Osteocyte (in vitro differentiated cells): ENCODE measurements at regions not wholly inside any gene's neighbourhood (a gene's known extent, or its start where the extent isn't known, plus 50 kb on each side); places are given as distances from the start of the nearest gene placed in this dataset.

Experiments used
- DNase-seq: peaks from one replicate; pipeline ENCODE4 v3.0.0; 2021; ENCODE audit warnings: mixed read lengths; ENCODE audit not compliant: unreplicated experiment; ENCODE audit errors: extremely low spot score
- H3K27ac Mint-ChIP-seq: one replicate; pipeline ENCODE4 v1.8.0; 2021; ENCODE audit warnings: mild to moderate bottlenecking, mixed read lengths; ENCODE audit not compliant: unreplicated experiment
- H3K27me3 Mint-ChIP-seq: one replicate; pipeline ENCODE4 v1.8.0; 2021; ENCODE audit warnings: mixed read lengths; ENCODE audit not compliant: unreplicated experiment
- H3K36me3 Mint-ChIP-seq: one replicate; pipeline ENCODE4 v1.8.0; 2021; ENCODE audit warnings: mixed read lengths; ENCODE audit not compliant: unreplicated experiment
- H3K4me1 Mint-ChIP-seq: one replicate; pipeline ENCODE4 v1.8.0; 2021; ENCODE audit warnings: mixed read lengths; ENCODE audit not compliant: unreplicated experiment
- H3K4me3 Mint-ChIP-seq: one replicate; pipeline ENCODE4 v1.8.0; 2021; ENCODE audit warnings: mild to moderate bottlenecking, moderate library complexity, mixed read lengths; ENCODE audit not compliant: unreplicated experiment
- H3K9me3 Mint-ChIP-seq: one replicate; pipeline ENCODE4 v1.8.0; 2021; ENCODE audit warnings: mixed read lengths; ENCODE audit not compliant: unreplicated experiment
- CTCF ChIP-seq: fragments of 200-600 bp; sonication (generic); IDR thresholded peaks from 2 replicates; pipeline ENCODE4 v1.5.0; 2021; ENCODE audit warnings: antibody characterized with exemption, mild to moderate bottlenecking, moderate library complexity

GRCh38 chr12:83997423-83997822 lies 915.2 kb downstream of the SLC6A15 start:
- peaks cover 12% of the 10 kb centered on the region for H3K9me3 Mint-ChIP-seq
- H3K4me3 Mint-ChIP-seq = no peak overlapping the region
- no peak overlapping the region for H3K27ac Mint-ChIP-seq
- TF ChIP-seq CTCF = no peak
- DNase-seq = no peak
- H3K36me3 Mint-ChIP-seq = no peaks in the 10 kb centered on the region
- H3K4me1 Mint-ChIP-seq = no peaks in the 10 kb centered on the region
- H3K27me3 Mint-ChIP-seq = no peaks in the 10 kb centered on the region

- H3K4me3 Mint-ChIP-seq = no peak overlapping the region
- H3K27ac Mint-ChIP-seq = no peak overlapping the region
- no peaks in the 10 kb centered on the region for H3K4me1 Mint-ChIP-seq
- H3K27me3 Mint-ChIP-seq = no peaks in the 10 kb centered on the region
- DNase-seq = no peak
- H3K9me3 Mint-ChIP-seq = peaks cover 11% of the 10 kb centered on the region
- TF ChIP-seq CTCF = no peak
- H3K36me3 Mint-ChIP-seq = no peaks in the 10 kb centered on the region
These were observed 915.9 kb downstream of the SLC6A15 start for GRCh38 chr12:83996671-83997070.

GRCh38 chr12:83985084-83985483 lies 927.5 kb downstream of the SLC6A15 start:
- no peak for DNase-seq
- Mint-ChIP-seq H3K27ac (no peak overlapping the region), H3K36me3 (no peaks in the 10 kb centered on the region), H3K4me3 (no peak overlapping the region), H3K9me3 (no peaks in the 10 kb centered on the region), H3K4me1 (no peaks in the 10 kb centered on the region), H3K27me3 (no peaks in the 10 kb centered on the region)
- no peak for TF ChIP-seq CTCF

GRCh38 chr12:83980398-83980797 lies 932.2 kb downstream of the SLC6A15 start:
- no peak for DNase-seq
- Mint-ChIP-seq H3K27ac (no peak overlapping the region), H3K9me3 (no peaks in the 10 kb centered on the region), H3K4me3 (no peak overlapping the region), H3K36me3 (no peaks in the 10 kb centered on the region), H3K4me1 (no peaks in the 10 kb centered on the region), H3K27me3 (no peaks in the 10 kb centered on the region)
- no peak for TF ChIP-seq CTCF

GRCh38 chr12:83979785-83980184 lies 932.8 kb downstream of the SLC6A15 start:
- H3K4me1 Mint-ChIP-seq = no peaks in the 10 kb centered on the region
- no peaks in the 10 kb centered on the region for H3K9me3 Mint-ChIP-seq
- H3K36me3 Mint-ChIP-seq = no peaks in the 10 kb centered on the region
- no peaks in the 10 kb centered on the region for H3K27me3 Mint-ChIP-seq
- H3K4me3 Mint-ChIP-seq = no peak overlapping the region
- H3K27ac Mint-ChIP-seq = no peak overlapping the region
- TF ChIP-seq CTCF = no peak
- DNase-seq = no peak
